K562 (cell line): ENCODE measurements at regions not wholly inside any gene's neighbourhood (a gene's known extent, or its start where the extent isn't known, plus 50 kb on each side); places are given as distances from the start of the nearest gene placed in this dataset.

Experiments
- ATAC-seq: fragments of 200-7000 bp; cut with Tn5 transposase; 3 replicates; pipeline ENCODE4 v1.9.1; 2020; ENCODE audit warnings: moderate library complexity
- BruUV-seq: library from RNA; stranded (reverse); fragments of 400-500 nt; replicated peaks from 2 replicates; lab custom pipeline; 2021; lab: Mats Ljungman, UMichigan
- CTCF ChIA-PET: fragments of 300-600 bp; formaldehyde crosslinking; extraction: SDS; loops from one replicate; lab custom pipeline; 2021; ENCODE audit warnings: low intra/inter-chr PET ratio; lab: Yijun Ruan, JAX
- POLR2A ChIA-PET: fragments of 300-600, 350-650 bp; sonication (Branson Sonifier 250); formaldehyde crosslinking; extraction: SDS; loops from one replicate; lab custom pipeline; 2021; ENCODE audit warnings: antibody characterized with exemption, inconsistent platforms; lab: Yijun Ruan, JAX
- DNase-seq, 4 experiments: peaks; one replicate each; pipeline versions ENCODE4 v3.0.0 to v3.0.0-alpha.2; 2011 to 2018; ENCODE audit warnings: low spot score in 3 of 4, mixed read lengths in 3 of 4; ENCODE audit errors: extremely low read depth in 1 of 4
- FAIRE-seq: peaks from 2 replicates; lab custom pipeline; 2011; peaks lifted over from hg19 to GRCh38; lab: Jason Lieb, UNC
- H2AFZ ChIP-seq: 2 replicates; pipeline ENCODE4 v1.6.0; 2011; ENCODE audit warnings: low read depth, low read length, control low read depth, inconsistent platforms
- H3K27ac ChIP-seq: fragments of 200-600 bp; 3 replicates; pipeline ENCODE4 v1.8.0; 2011; ENCODE audit warnings: low read depth, mild to moderate bottlenecking, control low read depth, inconsistent platforms, low read length, moderate library complexity, mixed read lengths; ENCODE audit errors: extremely low read depth
- H3K27me3 ChIP-seq, 2 experiments: fragments of 300-600 bp in 1 of 2; 2 replicates in 1 of 2; 3 replicates in 1 of 2; pipeline versions ENCODE4 v1.6.0 to v1.8.0; 2011; ENCODE audit warnings: inconsistent platforms in 2 of 2, low read length in 2 of 2, mild to moderate bottlenecking in 1 of 2, mixed read lengths in 1 of 2, moderate library complexity in 1 of 2; ENCODE audit not compliant: control insufficient read depth in 2 of 2, insufficient read depth in 2 of 2
- H3K36me3 ChIP-seq: fragments of 300-600 bp; 3 replicates; pipeline ENCODE4 v1.8.0; 2011; ENCODE audit warnings: mild to moderate bottlenecking, low read length, inconsistent platforms; ENCODE audit not compliant: control insufficient read depth, insufficient read depth
- H3K4me1 ChIP-seq, 2 experiments: fragments of 200-600 bp in 1 of 2; replicated peaks in 1 of 2; 2 replicates in 1 of 2; 3 replicates in 1 of 2; pipeline versions ENCODE4 v1.5.1 to v1.8.0; 2011; ENCODE audit warnings: inconsistent platforms in 2 of 2, low read length in 2 of 2, mild to moderate bottlenecking in 1 of 2, mixed read lengths in 1 of 2, moderate library complexity in 1 of 2; ENCODE audit not compliant: control insufficient read depth in 2 of 2, insufficient read depth in 2 of 2
- H3K4me2 ChIP-seq: 2 replicates; pipeline ENCODE4 v1.6.1; 2011; ENCODE audit warnings: low read length, control low read depth, inconsistent platforms, mixed read lengths; ENCODE audit not compliant: insufficient read depth
- H3K4me3 ChIP-seq: fragments of 200-600 bp; sonication (generic), shearing (Covaris generic); 2 replicates; pipeline ENCODE4 v1.5.1; 2016; ENCODE audit warnings: control low read depth, inconsistent platforms
- H3K79me2 ChIP-seq: fragments of 200-600 bp; 3 replicates; pipeline ENCODE4 v1.8.0; 2011; ENCODE audit warnings: low read length, inconsistent platforms; ENCODE audit not compliant: control insufficient read depth, insufficient read depth
- H3K9ac ChIP-seq, 2 experiments: 2 replicates each; pipeline versions ENCODE4 v1.6.0 to v1.6.1; 2011; ENCODE audit warnings: low read depth in 2 of 2, low read length in 2 of 2, control low read depth in 1 of 2, inconsistent platforms in 1 of 2, mild to moderate bottlenecking in 1 of 2, mixed read lengths in 1 of 2; ENCODE audit not compliant: insufficient read depth in 1 of 2
- H3K9me1 ChIP-seq: one replicate; pipeline ENCODE4 v1.6.0; 2011; ENCODE audit warnings: inconsistent platforms, mild to moderate bottlenecking, low read length, moderate library complexity; ENCODE audit not compliant: control insufficient read depth, insufficient read depth
- H3K9me3 ChIP-seq: replicated peaks from 2 replicates; pipeline ENCODE4 v1.5.1; 2011; ENCODE audit warnings: low read depth, low read length, inconsistent platforms; ENCODE audit not compliant: control insufficient read depth, insufficient read depth
- H4K20me1 ChIP-seq: replicated peaks from 2 replicates; pipeline ENCODE4 v1.6.1; 2011; ENCODE audit warnings: low read length, inconsistent platforms, mixed read lengths; ENCODE audit not compliant: control insufficient read depth, insufficient read depth
- AFF4 ChIP-seq: sonication (generic); formaldehyde crosslinking; IDR thresholded peaks from 2 replicates; pipeline ENCODE4 v1.8.0; 2023; ENCODE audit warnings: mild to moderate bottlenecking, missing genetic modification reagents
- C11orf30 ChIP-seq: fragments of 450-650 bp; IDR thresholded peaks from 2 replicates; pipeline ENCODE4 v1.6.1; 2016; ENCODE audit warnings: low read depth, mild to moderate bottlenecking
- CBFA2T3 ChIP-seq: fragments of 450-650 bp; IDR thresholded peaks from 2 replicates; pipeline ENCODE4 v1.6.1; 2017
- FOSL1 ChIP-seq: fragments of 200-800 bp; sonication (Bioruptor generic); conservative IDR thresholded peaks from 2 replicates; pipeline ENCODE4 v1.6.1; 2016; ENCODE audit warnings: missing genetic modification characterization, missing compliant biosample characterization
- HDAC1 ChIP-seq, 2 experiments: fragments of 450-650 bp; IDR thresholded peaks; 2 replicates each; pipeline ENCODE4 v1.6.1; 2016 to 2017; ENCODE audit warnings: inconsistent platforms in 1 of 2, mild to moderate bottlenecking in 1 of 2, moderate library complexity in 1 of 2
- KDM1A ChIP-seq, 2 experiments: fragments of 450-650 bp; IDR thresholded peaks; 2 replicates each; pipeline ENCODE4 v1.6.1; 2016; ENCODE audit warnings: mild to moderate bottlenecking in 2 of 2
- MAFG ChIP-seq: fragments of 450-650 bp; conservative IDR thresholded peaks from 2 replicates; pipeline ENCODE4 v1.6.1; 2016; ENCODE audit warnings: missing genetic modification characterization, missing compliant biosample characterization
- MAZ ChIP-seq, 2 experiments: fragments of 450-650 bp in 1 of 2; sonication (generic) in 1 of 2; formaldehyde crosslinking; IDR thresholded peaks in 1 of 2; conservative IDR thresholded peaks in 1 of 2; 2 replicates each; pipeline versions ENCODE4 v1.4.0 to v1.5.0; 2020; ENCODE audit warnings: mild to moderate bottlenecking in 1 of 2, missing genetic modification reagents in 1 of 2
- XRCC5 ChIP-seq: fragments of 200-400 bp; formaldehyde crosslinking; IDR thresholded peaks from 2 replicates; pipeline ENCODE4 v1.6.1; 2017; ENCODE audit warnings: low read depth, mild to moderate bottlenecking, low read length
- ZC3H8 ChIP-seq: fragments of 450-650 bp; IDR thresholded peaks from 2 replicates; pipeline ENCODE4 v1.6.1; 2017
- ZNF316 ChIP-seq: fragments of 450-650 bp; IDR thresholded peaks from 2 replicates; pipeline ENCODE4 v1.6.1; 2016
- WGBS: fragments of 100-300 bp; shearing (Covaris generic); methylation state at CpG from one replicate; pipeline ENCODE4 v1.1.6; 2016; ENCODE audit warnings: low coverage, mixed read lengths; ENCODE audit not compliant: insufficient coverage; ENCODE audit errors: missing lambda C conversion rate; 5-methylcytosine and 5-hydroxymethylcytosine counted together
- in situ Hi-C: fragments of 300-500 bp; cut with MboI; formaldehyde crosslinking; loops from 4 replicates; pipeline ENCODE4 v1.15.0; 2018; ENCODE audit warnings: inconsistent platforms, mixed read lengths
- intact Hi-C: fragments of 100-400 bp; cut with micrococcal nuclease; formaldehyde crosslinking; loops from 2 replicates; pipeline ENCODE4 v1.14.2; 2022

- Histone ChIP-seq H3K9me3 (no peaks in the 10 kb centered on the region), H3K9ac (no peak overlapping the region), H3K9me1 (no peaks in the 10 kb centered on the region), H3K79me2 (no peaks in the 10 kb centered on the region), H3K27ac (no peak overlapping the region), H2AFZ (no peak overlapping the region), H3K4me3 (no peak overlapping the region), H3K36me3 (no peaks in the 10 kb centered on the region), H3K27me3 (no peaks in the 10 kb centered on the region), H3K4me2 (no peak overlapping the region), H4K20me1 (no peaks in the 10 kb centered on the region), H3K4me1 (no peaks in the 10 kb centered on the region; a peak in 1 of 5 replicates)
- no peak for FAIRE-seq
- DNase-seq: peak in 1 of 4 experiments; percentile 27
- ChIA-PET POLR2A (interaction anchor here (0.7 kb wide), 1 partner anchor 106 kb away, joined by 4 read pairs; no protein-coding TSS in a partner anchor), CTCF (no interaction called here)
- in situ Hi-C loops: no loop called here
- peak; percentile 71 for ATAC-seq
- TF ChIP-seq ZNF316: peak; percentile 64
- TF ChIP-seq FOSL1 (tag): peak; percentile 83
- peak; percentile 61 for TF ChIP-seq MAFG
- no peak for TF ChIP-seq AFF4 (CRISPR knock-in tag)
- peak; percentile 24; the same call in 1 of the 2 replicates for TF ChIP-seq CBFA2T3
- TF ChIP-seq KDM1A (IDR thresholded peaks at IDR 0.05): peak; percentile 53 to 64; a peak in 3 of 4 replicates
- TF ChIP-seq XRCC5: no peak
- no peak for TF ChIP-seq ZC3H8
- peak in 1 of 2 experiments; percentile 19; a peak in 1 of 4 replicates for TF ChIP-seq HDAC1 (IDR thresholded peaks at IDR 0.05)
- peak; percentile 68; the same call in 1 of the 2 replicates for TF ChIP-seq C11orf30
- 0 out of 4 replicates have a peak, but pooled peaks of 1 of the 2 experiments have one; percentile 35 for TF ChIP-seq MAZ (CRISPR knock-in tag; conservative IDR thresholded peaks at IDR 0.05 in 1 of 2, IDR thresholded peaks at IDR 0.05 in 1 of 2)
- BruUV-seq: no TSS peak
- intact Hi-C loops: no loop called here
- WGBS: 2% methylated on average over 2 of the region's 2 CpGs
Observed at GRCh38 chr1:221998186-221998612, 256.3 kb upstream of the DUSP10 start.
